ENCODE measurements at regions not wholly inside any gene's neighbourhood (a gene's known extent, or its start where the extent isn't known, plus 50 kb on each side); places are given as distances from the start of the nearest gene placed in this dataset.

DNA sequence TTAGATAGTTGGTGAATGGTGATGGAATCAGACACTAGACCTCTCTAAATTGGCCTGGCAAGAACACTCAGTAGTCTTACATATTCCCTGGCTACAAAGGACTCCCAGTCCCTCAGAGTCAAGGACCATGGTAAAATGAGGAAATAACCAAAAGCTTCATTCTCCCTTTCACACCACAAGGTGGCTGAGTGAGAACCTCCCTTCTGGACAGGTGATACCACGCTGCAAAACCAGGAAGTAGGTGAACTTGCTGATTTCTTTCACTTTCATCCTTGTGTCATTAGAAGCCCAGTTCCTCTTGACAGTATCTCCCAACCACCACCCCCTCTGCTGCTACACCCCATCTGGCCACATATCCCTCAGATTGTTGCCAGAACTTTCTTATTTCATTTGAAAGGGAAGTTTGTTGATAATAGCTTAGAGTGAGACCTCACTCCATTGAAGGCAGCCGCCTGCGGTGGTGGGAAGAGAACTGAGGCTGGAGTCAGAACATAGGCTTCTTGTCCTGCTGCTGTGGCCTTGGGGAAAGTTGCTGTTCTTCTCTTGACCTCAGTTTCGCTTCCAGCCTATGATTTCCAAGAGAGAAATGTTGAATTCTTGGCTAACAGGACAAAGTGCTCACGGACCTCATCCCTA, 290.6 kb upstream of the CCL2 start:
- no peak for DNase-seq
- WGBS = 57% methylated on average over 5 of the region's 5 CpGs
- Histone ChIP-seq H3K9me3 (ENCODE audit: control insufficient read depth, low read length) (no peaks in the 10 kb centered on the region), H3K27me3 (ENCODE audit: control insufficient read depth, insufficient read depth) (no peaks in the 10 kb centered on the region), H3K4me1 (ENCODE audit: control insufficient read depth, insufficient read depth, low read length) (no peaks in the 10 kb centered on the region), H3K27ac (ENCODE audit: low read length) (no peak overlapping the region), H3K4me3 (ENCODE audit: low read length) (no peak overlapping the region)
- intact Hi-C loops (cut with DNase I) = no loop called here
- ATAC-seq = no peak

DNA sequence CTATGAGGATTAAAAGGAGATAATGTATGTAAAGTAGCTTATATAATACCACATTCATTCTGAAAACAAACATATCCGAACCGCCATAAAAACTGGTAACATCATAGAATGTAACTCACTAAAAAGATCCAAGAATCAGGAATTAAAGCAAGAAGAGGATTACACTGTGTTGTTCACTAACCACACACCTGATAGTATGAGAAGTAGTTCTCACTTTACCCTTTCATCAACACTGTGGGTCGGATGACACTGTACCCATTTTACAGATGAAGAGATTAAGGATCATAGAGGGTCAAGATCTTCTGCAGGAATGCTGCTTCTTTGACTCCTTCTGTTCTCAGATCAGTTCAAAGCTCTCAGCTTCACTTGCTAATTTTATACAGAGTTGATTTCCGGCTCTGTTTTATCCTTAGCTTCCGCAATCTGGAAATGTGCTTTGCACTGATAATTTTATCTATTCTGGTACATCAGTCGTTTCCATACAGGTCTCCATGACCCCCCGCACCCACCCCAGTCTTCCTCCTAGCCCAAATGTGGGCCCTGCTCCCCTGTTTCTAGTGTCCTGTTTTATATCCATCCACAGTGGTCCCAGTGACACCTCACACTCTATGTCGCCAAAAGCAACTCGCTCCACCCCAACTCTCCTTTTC, 288.6 kb upstream of the CCL2 start:
- ATAC-seq (no peak), DNase-seq (no peak)
- WGBS = 69% methylated on average over 9 of the region's 9 CpGs
- no peaks in the 10 kb centered on the region for H3K27me3 ChIP-seq (ENCODE audit: control insufficient read depth, insufficient read depth)
- H3K27ac ChIP-seq (ENCODE audit: low read length) = no peak overlapping the region
- no peaks in the 10 kb centered on the region for H3K4me1 ChIP-seq (ENCODE audit: control insufficient read depth, insufficient read depth, low read length)
- no peaks in the 10 kb centered on the region for H3K9me3 ChIP-seq (ENCODE audit: control insufficient read depth, low read length)
- intact Hi-C loops (cut with DNase I) = no loop called here
- H3K4me3 ChIP-seq (ENCODE audit: low read length) = no peak overlapping the region

DNA sequence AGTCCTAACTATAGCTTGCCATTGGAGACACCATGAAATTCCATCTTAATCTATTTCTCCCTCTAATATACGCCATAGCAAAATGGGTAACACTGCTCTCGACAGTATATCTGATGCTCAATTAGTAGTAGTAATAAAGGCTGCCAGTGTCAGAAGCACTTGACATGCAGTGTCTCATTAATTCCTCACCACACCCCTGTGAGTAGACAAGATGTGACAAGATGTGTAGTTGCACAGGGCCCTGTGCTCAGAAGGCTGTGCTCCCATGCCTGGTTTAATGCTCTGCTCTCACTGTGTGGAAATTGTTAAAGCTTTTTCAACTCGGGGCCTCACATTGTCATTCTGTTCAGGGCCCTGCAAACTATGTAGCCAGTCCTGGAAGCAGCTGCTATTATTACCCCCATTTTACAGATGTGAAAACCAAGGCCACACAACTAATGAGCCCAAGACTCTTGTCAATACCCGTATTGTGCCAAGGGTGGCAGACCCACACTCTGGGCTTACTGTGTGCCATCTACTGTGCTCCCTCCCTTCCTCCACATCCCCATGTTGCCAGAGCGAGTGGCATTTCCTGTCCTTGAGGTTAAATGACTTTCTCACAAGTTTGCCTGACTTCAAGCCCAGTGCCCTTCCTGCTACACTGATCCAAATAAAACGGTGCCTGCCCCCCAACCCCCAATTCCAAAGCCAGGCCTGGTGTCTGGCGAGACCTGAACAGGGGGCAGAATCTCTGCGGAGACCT, 287.3 kb upstream of the CCL2 start:
- 68% methylated on average over 8 of the region's 8 CpGs for whole genome bisulfite sequencing
- ATAC-seq = no peak
- Histone ChIP-seq H3K27ac (ENCODE audit: low read length) (no peak overlapping the region), H3K27me3 (ENCODE audit: control insufficient read depth, insufficient read depth) (no peaks in the 10 kb centered on the region), H3K4me3 (ENCODE audit: low read length) (no peak overlapping the region), H3K4me1 (ENCODE audit: control insufficient read depth, insufficient read depth, low read length) (no peaks in the 10 kb centered on the region), H3K9me3 (ENCODE audit: control insufficient read depth, low read length) (no peaks in the 10 kb centered on the region)
- intact Hi-C loops (cut with DNase I) = no loop called here
- no peak for DNase-seq

DNA sequence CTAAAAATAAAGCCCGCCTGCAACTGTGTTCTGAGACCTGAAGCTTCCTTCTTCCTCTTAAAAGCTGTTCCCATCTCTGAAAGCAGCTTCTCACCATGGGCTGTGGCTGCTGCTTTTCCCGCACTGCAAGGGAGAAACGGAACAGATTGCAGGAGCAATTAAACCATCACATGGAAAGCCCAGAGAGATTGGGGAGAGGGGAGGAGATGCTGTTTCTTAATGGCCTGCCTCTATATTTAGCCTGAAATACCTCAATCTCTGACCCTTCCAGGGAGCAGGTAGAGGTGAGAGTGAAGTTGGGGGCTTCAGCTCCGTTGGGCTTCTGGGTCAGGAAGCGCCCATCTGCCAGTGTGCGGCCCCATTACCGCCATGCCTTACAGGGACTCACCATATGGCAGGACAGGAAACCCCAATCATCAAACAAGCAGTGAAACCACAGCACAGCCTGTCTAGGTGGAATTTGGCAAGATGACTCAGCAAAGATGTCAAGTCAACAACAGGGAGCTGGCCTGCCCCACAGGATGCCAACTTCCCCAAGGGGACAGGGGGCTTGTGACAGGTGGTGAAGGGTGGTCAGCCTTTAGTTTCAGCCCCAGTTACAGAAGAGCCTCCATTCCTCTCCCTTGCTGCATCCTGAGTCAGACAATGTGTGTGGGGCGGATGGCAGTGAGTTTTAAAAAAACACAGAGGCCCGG, 286.6 kb upstream of the CCL2 start:
- DNase-seq = no peak
- no peak for ATAC-seq
- intact Hi-C loops (cut with DNase I) = no loop called here
- Histone ChIP-seq H3K27ac (ENCODE audit: low read length) (no peak overlapping the region), H3K9me3 (ENCODE audit: control insufficient read depth, low read length) (no peaks in the 10 kb centered on the region), H3K27me3 (ENCODE audit: control insufficient read depth, insufficient read depth) (no peaks in the 10 kb centered on the region), H3K4me1 (ENCODE audit: control insufficient read depth, insufficient read depth, low read length) (no peaks in the 10 kb centered on the region), H3K4me3 (ENCODE audit: low read length) (no peak overlapping the region)
- WGBS = 66% methylated on average over 9 of the region's 9 CpGs

DNA sequence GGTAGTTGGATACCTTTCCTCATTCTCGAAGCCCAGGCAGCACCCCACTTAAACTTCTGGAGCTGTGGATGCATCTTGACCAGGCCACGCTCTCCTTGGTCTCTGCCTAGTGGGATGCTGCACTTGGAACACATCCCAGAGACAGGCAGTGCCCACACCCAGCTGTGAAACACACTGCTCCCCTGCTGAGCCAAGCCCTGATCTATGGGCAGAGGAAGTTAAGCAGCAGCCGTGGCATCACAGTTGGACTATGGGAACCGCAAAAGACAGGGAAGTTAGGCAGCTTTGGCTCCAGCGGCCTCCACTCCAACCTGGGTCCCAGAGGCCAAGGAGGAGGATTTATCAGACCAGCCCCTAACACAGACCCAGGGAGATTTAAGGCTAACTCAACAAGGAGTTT, 284.8 kb upstream of the CCL2 start:
- H3K27ac ChIP-seq (ENCODE audit: low read length) = no peak overlapping the region
- H3K4me3 ChIP-seq (ENCODE audit: low read length) = no peak overlapping the region
- intact Hi-C loops (cut with DNase I) = no loop called here
- no peaks in the 10 kb centered on the region for H3K4me1 ChIP-seq (ENCODE audit: control insufficient read depth, insufficient read depth, low read length)
- no peaks in the 10 kb centered on the region for H3K27me3 ChIP-seq (ENCODE audit: control insufficient read depth, insufficient read depth)
- 60% methylated on average over 5 of the region's 5 CpGs for WGBS
- H3K9me3 ChIP-seq (ENCODE audit: control insufficient read depth, low read length) = no peaks in the 10 kb centered on the region
- ATAC-seq = no peak
- no peak for DNase-seq

DNA sequence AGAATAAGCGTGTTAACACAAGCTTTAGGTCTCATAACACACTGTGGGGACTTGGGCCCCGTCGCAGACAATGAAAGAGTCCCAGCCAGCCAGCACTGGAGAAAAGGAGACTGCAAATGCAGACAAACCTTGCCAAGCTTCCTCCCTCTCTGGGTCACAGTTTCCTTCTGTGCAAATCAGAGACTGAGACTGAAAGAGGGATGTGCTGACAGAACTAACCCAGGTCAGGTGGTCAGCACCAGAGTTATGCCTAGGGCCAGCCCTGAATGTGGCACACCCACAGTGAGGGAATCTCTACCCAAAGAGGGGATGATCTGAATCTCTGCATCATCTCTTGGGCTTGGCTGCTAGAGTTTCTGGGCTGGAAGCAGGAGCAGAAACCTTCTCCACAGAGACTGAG, 282.3 kb upstream of the CCL2 start:
- no peaks in the 10 kb centered on the region for H3K4me1 ChIP-seq (ENCODE audit: control insufficient read depth, insufficient read depth, low read length)
- H3K9me3 ChIP-seq (ENCODE audit: control insufficient read depth, low read length) = no peaks in the 10 kb centered on the region
- H3K27me3 ChIP-seq (ENCODE audit: control insufficient read depth, insufficient read depth) = no peaks in the 10 kb centered on the region
- WGBS = 66% methylated on average over 3 of the region's 3 CpGs
- ATAC-seq (no peak), DNase-seq (no peak)
- no peak overlapping the region for H3K4me3 ChIP-seq (ENCODE audit: low read length)
- intact Hi-C loops (cut with DNase I) = no loop called here
- no peak overlapping the region for H3K27ac ChIP-seq (ENCODE audit: low read length)

DNA sequence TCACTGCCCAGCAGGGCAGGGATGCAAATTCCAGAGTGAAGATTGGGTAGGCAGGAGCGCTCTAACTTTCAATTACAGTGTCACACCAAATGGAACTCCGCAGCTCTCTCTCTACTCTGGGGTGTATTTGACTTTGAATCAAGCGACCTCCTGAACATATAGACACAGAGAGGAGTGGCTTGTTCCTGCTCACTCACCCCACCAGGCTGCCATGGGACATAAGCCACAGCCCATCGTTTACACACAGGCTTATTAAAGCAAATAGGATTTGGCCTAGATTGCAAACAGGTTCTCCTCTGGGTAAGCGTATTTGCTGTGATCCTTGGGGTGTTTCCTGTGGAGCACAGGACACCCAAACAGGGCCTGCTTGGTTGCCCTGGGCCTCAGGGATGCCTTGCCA, 281.6 kb upstream of the CCL2 start:
- no peak for DNase-seq
- H3K27me3 ChIP-seq (ENCODE audit: control insufficient read depth, insufficient read depth) = no peaks in the 10 kb centered on the region
- H3K4me1 ChIP-seq (ENCODE audit: control insufficient read depth, insufficient read depth, low read length) = no peaks in the 10 kb centered on the region
- intact Hi-C loops (cut with DNase I) = no loop called here
- H3K4me3 ChIP-seq (ENCODE audit: low read length) = no peak overlapping the region
- WGBS = 62% methylated on average over 5 of the region's 5 CpGs
- no peaks in the 10 kb centered on the region for H3K9me3 ChIP-seq (ENCODE audit: control insufficient read depth, low read length)
- no peak for ATAC-seq
- no peak overlapping the region for H3K27ac ChIP-seq (ENCODE audit: low read length)

DNA sequence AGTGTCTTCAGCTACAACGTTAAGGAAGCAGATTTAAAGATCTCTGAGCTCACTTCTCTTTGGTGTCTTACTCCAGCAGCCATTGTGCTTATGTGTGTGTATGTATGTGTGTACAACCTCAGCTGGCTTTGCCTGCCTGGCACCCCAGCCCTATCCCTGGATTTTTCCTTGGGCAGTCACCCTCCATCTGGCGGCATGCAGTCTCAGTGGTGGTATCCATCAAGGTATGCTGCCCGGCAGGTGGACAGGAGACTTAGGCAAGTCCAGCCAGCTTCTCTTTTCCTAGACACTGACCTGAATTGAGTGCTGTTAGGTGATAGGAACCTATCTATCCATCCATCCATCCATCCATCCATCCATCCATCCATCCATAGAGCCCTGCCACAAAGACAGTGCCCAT, 280.8 kb upstream of the CCL2 start:
- Histone ChIP-seq H3K27me3 (ENCODE audit: control insufficient read depth, insufficient read depth) (no peaks in the 10 kb centered on the region), H3K4me3 (ENCODE audit: low read length) (no peak overlapping the region), H3K9me3 (ENCODE audit: control insufficient read depth, low read length) (no peaks in the 10 kb centered on the region), H3K4me1 (ENCODE audit: control insufficient read depth, insufficient read depth, low read length) (no peaks in the 10 kb centered on the region), H3K27ac (ENCODE audit: low read length) (no peak overlapping the region)
- ATAC-seq (no peak), DNase-seq (no peak)
- intact Hi-C loops (cut with DNase I) = no loop called here
- 82% methylated on average over 3 of the region's 3 CpGs for WGBS

DNA sequence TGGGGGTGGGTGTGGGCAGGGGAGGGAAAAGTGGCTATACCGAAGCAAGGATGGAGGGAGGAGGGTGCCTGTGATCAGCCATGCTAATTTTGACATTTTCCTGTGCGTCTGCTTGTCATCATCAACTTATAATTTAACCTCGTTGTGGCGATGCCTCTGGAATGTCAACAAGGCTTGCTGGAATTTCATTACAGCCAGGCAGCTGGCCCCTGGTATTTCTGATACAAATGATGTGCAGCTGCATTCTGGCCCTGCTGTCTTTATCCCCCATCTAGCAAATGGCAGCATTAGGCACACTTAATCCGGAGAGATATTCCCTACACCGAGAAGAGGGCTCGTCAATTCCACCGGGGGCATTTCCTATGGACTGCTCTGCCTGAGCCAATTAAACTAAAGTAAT, 278.3 kb upstream of the CCL2 start:
- no peak overlapping the region for H3K27ac ChIP-seq (ENCODE audit: low read length)
- H3K27me3 ChIP-seq (ENCODE audit: control insufficient read depth, insufficient read depth) = no peaks in the 10 kb centered on the region
- DNase-seq (no peak), ATAC-seq (no peak)
- no peak overlapping the region for H3K4me3 ChIP-seq (ENCODE audit: low read length)
- WGBS = 47% methylated on average over 8 of the region's 8 CpGs
- intact Hi-C loops (cut with DNase I) = no loop called here
- no peaks in the 10 kb centered on the region for H3K4me1 ChIP-seq (ENCODE audit: control insufficient read depth, insufficient read depth, low read length)
- no peaks in the 10 kb centered on the region for H3K9me3 ChIP-seq (ENCODE audit: control insufficient read depth, low read length)

DNA sequence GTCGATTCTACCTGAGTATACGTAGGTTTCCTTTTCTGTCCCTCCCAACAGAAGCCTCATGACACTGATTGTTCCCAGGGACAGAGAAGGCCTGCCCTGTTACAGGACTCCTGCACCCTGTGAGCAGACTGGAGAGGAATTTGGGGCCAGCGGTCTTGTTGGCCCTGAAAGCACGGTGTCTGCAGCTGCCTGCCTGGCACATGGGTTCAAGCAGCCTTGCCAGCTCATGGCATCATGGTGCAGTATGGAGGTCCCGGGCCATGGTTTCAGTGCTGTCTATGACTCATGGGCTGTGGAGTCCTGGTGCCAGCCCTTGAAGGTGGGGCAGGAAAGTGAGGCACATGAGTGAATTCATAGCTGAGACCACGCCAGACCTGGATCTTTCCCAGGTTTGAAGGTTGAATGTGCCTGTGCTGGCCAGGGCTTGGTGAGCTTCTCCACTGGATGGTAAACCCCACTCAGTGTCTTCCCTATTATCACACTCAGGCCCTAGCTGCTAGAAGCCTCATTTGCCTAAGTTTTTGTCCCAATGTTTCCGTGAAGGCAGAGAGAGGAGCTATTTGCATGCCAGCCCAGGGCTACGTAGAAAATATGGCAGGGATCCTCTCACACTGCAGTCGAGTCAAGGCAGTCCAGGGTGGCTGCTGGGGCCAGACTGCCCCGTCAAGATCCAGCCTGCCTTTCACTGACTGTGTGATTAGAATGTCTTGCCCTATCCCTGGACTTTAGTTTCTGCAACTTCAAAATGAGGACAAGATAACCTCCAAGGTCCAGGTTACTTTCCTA, 277.2 kb upstream of the CCL2 start:
- 74% methylated on average over 10 of the region's 10 CpGs for WGBS
- Histone ChIP-seq H3K4me1 (ENCODE audit: control insufficient read depth, insufficient read depth, low read length) (no peaks in the 10 kb centered on the region), H3K27ac (ENCODE audit: low read length) (no peak overlapping the region), H3K9me3 (ENCODE audit: control insufficient read depth, low read length) (no peaks in the 10 kb centered on the region), H3K27me3 (ENCODE audit: control insufficient read depth, insufficient read depth) (no peaks in the 10 kb centered on the region), H3K4me3 (ENCODE audit: low read length) (no peak overlapping the region)
- intact Hi-C loops (cut with DNase I) = no loop called here
- ATAC-seq = no peak
- no peak for DNase-seq
